ENCODE measurements at regions not wholly inside any gene's neighbourhood (a gene's known extent, or its start where the extent isn't known, plus 50 kb on each side); places are given as distances from the start of the nearest gene placed in this dataset.

GRCh38 chr6:27053738-27054137 lies 193.8 kb upstream of the PRSS16 start:
- TF ChIP-seq TAF1 (IDR thresholded peaks at IDR 0.05; ENCODE audit: borderline replicate concordance, insufficient read depth, low read length) (no peak), REST (IDR thresholded peaks at IDR 0.05; ENCODE audit: insufficient read depth in 1 of 2, low read depth in 2 of 2, low read length in 2 of 2) (no peak)
